Brain microvascular endothelial cell (primary cell): ENCODE measurements at regions not wholly inside any gene's neighbourhood (a gene's known extent, or its start where the extent isn't known, plus 50 kb on each side); places are given as distances from the start of the nearest gene placed in this dataset.

Experiments
- DNase-seq: peaks from one replicate; pipeline ENCODE4 v3.0.0-alpha.2; 2020
- H3K27ac ChIP-seq: fragments of 250-450 bp; sonication (Bioruptor Pico); 2 replicates; pipeline ENCODE4 v1.5.1; 2020; ENCODE audit warnings: mild to moderate bottlenecking, moderate library complexity
- H3K27me3 ChIP-seq: fragments of 250-450 bp; sonication (Bioruptor Pico); replicated peaks from 2 replicates; pipeline ENCODE4 v1.5.1; 2020; ENCODE audit warnings: mild to moderate bottlenecking
- H3K36me3 ChIP-seq: fragments of 250-450 bp; sonication (Bioruptor Pico); replicated peaks from 2 replicates; pipeline ENCODE4 v1.5.1; 2020; ENCODE audit warnings: mild to moderate bottlenecking
- H3K4me3 ChIP-seq: 2 replicates; pipeline ENCODE4 v1.5.1; 2011; ENCODE audit warnings: low read depth, mild to moderate bottlenecking, control low read depth, low read length, moderate library complexity
- in situ Hi-C: cut with HindIII; loops from 2 replicates; pipeline ENCODE4 v1.10.0; 2017; ENCODE audit warnings: low sequenced_read_pairs, low pct_ligation_motif_present
- TF ChIP-seq, protein P1 (sequence below): IDR thresholded peaks from 2 replicates; pipeline ENCODE4 v1.5.1; 2011; ENCODE audit warnings: low read depth, mild to moderate bottlenecking, moderate library complexity, low read length, control low read depth, inconsistent platforms; ENCODE audit errors: missing control alignments

DNA sequence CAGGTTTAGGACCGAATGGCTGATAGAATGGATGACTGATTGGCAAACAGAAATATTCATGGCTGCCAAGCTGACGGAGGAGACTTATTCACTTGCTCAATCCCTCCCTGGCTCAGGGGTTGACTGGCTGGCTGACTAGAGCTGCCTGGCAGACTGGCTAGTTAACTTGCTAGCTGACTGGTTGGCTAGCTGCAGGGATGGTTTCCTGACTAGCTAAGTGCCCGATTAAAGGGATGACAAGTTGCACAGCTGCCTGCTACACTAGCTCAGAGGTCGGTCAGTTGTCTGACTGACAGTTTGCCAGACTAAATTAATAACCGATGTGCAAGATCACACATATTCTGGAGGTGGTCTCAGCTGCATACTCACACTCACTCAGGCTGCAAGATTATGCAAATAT is 1208.4 kb upstream of the CDH8 start:
- in situ Hi-C loops: no loop called here
- TF ChIP-seq, protein P1, sequence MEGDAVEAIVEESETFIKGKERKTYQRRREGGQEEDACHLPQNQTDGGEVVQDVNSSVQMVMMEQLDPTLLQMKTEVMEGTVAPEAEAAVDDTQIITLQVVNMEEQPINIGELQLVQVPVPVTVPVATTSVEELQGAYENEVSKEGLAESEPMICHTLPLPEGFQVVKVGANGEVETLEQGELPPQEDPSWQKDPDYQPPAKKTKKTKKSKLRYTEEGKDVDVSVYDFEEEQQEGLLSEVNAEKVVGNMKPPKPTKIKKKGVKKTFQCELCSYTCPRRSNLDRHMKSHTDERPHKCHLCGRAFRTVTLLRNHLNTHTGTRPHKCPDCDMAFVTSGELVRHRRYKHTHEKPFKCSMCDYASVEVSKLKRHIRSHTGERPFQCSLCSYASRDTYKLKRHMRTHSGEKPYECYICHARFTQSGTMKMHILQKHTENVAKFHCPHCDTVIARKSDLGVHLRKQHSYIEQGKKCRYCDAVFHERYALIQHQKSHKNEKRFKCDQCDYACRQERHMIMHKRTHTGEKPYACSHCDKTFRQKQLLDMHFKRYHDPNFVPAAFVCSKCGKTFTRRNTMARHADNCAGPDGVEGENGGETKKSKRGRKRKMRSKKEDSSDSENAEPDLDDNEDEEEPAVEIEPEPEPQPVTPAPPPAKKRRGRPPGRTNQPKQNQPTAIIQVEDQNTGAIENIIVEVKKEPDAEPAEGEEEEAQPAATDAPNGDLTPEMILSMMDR: no peak
- no peak for DNase-seq
- H3K27me3 ChIP-seq: no peaks in the 10 kb centered on the region
- no peak overlapping the region for H3K27ac ChIP-seq
- H3K4me3 ChIP-seq: no peak overlapping the region
- no peaks in the 10 kb centered on the region for H3K36me3 ChIP-seq

DNA sequence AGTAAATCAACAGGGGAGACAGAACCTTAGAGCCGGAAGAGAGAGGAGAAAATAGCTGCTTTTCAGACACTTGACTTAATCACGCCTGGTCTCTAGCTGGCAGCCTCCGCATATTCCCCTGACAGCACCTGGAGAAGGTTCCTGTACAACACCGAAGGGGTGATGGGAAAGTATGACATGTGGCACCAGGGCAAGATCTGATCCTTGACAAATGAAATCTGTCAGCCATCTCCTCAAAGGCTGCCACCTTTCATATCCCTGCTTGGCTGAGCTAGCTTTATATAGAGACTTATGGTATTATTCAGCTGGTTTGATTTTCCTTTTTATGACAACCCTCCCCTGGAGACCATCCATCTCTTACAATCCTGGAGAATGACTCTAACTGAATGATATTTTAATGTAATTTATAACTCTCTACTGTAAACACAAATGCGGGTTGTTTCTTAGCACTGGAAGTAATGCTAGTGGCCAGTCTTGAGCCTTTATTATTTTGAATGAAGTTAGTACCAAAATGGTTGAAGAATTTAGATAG is 1205.3 kb upstream of the CDH8 start:
- no peak overlapping the region for H3K4me3 ChIP-seq
- TF ChIP-seq, protein P1: no peak
- no peaks in the 10 kb centered on the region for H3K27me3 ChIP-seq
- no peak overlapping the region for H3K27ac ChIP-seq
- no peak for DNase-seq
- in situ Hi-C loops: no loop called here
- H3K36me3 ChIP-seq: no peaks in the 10 kb centered on the region

DNA sequence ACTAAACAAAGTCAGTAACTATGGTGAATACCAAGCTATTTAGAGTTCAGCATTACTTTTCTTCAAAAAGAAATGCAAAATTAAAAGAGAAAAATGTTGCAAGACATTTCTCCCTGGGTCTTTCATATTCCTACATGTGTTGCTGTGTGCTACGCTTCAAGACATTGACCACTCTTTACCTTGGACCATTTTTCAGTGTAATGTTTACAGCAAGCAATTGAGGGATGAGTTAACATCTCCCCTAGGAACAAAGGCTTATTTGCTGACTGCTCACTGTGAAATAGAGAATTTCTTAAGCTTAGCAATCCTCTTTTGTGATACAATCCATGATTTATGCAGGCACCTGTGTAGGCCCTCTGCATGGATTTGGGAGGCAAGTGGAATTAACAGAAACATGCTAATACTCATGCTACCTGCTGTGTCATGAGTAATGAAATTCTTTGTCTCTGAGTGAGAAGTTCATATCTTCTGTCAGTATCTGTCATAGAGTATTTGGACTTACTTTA is 1202.9 kb upstream of the CDH8 start:
- in situ Hi-C loops: no loop called here
- Histone ChIP-seq H3K36me3 (no peaks in the 10 kb centered on the region), H3K4me3 (no peak overlapping the region), H3K27ac (no peak overlapping the region), H3K27me3 (no peaks in the 10 kb centered on the region)
- TF ChIP-seq, protein P1: no peak
- DNase-seq: no peak

DNA sequence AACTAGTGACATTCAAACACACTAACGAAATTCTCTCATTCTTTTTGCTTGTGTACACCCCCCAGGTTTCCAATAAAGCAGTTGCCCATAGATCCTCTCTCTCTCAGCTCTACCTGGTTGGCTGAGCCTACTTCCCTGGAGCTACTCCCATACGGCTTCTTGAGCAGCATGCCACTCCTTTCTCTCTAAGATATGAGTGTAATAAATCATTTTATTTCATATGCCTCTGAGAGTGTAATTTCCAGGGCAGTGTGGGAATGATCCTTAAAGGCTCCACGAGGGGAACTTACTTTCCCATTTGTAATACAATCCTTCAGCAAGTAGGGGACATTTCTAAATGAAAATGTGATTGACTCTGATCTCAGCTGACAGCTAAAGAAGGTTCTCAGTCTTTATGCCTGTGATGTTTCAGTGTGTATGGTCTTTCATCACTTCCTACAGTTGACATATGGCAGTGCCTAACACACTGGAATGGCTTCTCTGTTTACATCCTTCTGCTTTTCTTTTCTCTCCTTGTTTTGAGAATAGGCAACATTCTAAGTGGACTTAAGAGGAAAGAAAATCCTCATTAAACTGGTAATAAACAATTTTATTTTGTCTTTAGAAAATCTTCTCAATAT is 1194.3 kb upstream of the CDH8 start:
- no peak for DNase-seq
- Histone ChIP-seq H3K27me3 (no peaks in the 10 kb centered on the region), H3K36me3 (no peaks in the 10 kb centered on the region), H3K4me3 (no peak overlapping the region), H3K27ac (no peak overlapping the region)
- in situ Hi-C loops: no loop called here
- TF ChIP-seq, protein P1: no peak

DNA sequence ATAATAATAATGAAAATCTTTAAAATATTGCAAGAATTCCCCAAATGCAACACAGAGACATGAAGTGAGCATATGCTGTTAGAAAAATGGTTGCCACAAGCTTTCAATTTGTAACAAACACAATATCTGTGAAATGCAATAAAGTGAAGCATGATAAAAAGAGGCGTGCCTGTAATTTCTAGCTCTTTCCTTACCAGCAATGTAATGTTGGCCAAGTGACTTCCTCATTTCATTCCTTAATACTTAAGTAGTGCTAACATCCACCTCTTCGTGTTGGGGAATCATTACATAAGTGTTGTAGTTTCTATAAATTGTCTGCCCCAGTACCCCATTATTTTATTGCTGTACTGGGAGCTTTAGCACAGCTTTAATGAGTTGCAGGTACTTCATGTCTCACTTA is 1192.0 kb upstream of the CDH8 start:
- H3K27me3 ChIP-seq: no peaks in the 10 kb centered on the region
- H3K27ac ChIP-seq: no peak overlapping the region
- H3K4me3 ChIP-seq: no peak overlapping the region
- TF ChIP-seq, protein P1: no peak
- in situ Hi-C loops: no loop called here
- DNase-seq: no peak
- H3K36me3 ChIP-seq: no peaks in the 10 kb centered on the region

DNA sequence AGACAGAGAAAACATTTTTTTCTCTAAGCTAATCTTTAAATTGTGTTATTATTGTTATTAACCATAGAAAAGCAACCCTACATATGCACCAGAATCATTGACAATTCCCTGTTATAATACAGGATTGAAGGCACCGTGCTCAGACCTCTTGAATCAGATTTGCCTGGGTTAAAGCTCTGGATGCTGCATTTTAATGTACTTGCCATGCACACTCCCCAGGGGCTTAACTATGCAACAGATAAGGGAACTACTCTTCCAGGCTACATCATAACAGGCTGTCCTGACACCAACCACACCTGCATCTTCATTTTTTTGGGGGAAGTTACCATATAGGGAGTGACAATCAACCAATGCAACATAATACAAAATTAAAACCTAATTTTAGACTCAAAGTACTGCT is 1187.6 kb upstream of the CDH8 start:
- no peak overlapping the region for H3K4me3 ChIP-seq
- TF ChIP-seq, protein P1: no peak
- no peak overlapping the region for H3K27ac ChIP-seq
- DNase-seq: no peak
- H3K27me3 ChIP-seq: no peaks in the 10 kb centered on the region
- H3K36me3 ChIP-seq: no peaks in the 10 kb centered on the region
- in situ Hi-C loops: no loop called here
